Liver (tissue), 8 donors: ENCODE measurements at regions not wholly inside any gene's neighbourhood (a gene's known extent, or its start where the extent isn't known, plus 50 kb on each side); places are given as distances from the start of the nearest gene placed in this dataset.

Source experiments
- DNase-seq: peaks from one replicate; pipeline ENCODE4 v3.0.0-alpha.2; 2017; ENCODE audit warnings: low spot score
- H3K27ac ChIP-seq, 2 donors: one replicate each; pipeline ENCODE4 v1.7.0; 2013; ENCODE audit warnings: inconsistent platforms in 2 of 2, low read length in 2 of 2, control low read depth in 1 of 2, low read depth in 1 of 2, mild to moderate bottlenecking in 1 of 2
- H3K27me3 ChIP-seq, 4 donors: one replicate each; pipeline versions ENCODE4 v1.6.1 to v1.7.0; 2013; ENCODE audit warnings: low read length in 3 of 4, inconsistent platforms in 1 of 4, mild to moderate bottlenecking in 1 of 4, moderate library complexity in 1 of 4; ENCODE audit not compliant: control insufficient read depth in 4 of 4, insufficient read depth in 4 of 4
- H3K36me3 ChIP-seq, 4 donors: one replicate each; pipeline versions ENCODE4 v1.6.1 to v1.7.0; 2013; ENCODE audit warnings: low read length in 3 of 4, mild to moderate bottlenecking in 3 of 4, low read depth in 1 of 4, moderate library complexity in 1 of 4; ENCODE audit not compliant: control insufficient read depth in 4 of 4, insufficient read depth in 3 of 4
- H3K4me1 ChIP-seq, 4 donors: one replicate each; pipeline versions ENCODE4 v1.6.1 to v1.7.0; 2013; ENCODE audit warnings: low read length in 3 of 4, mild to moderate bottlenecking in 3 of 4, moderate library complexity in 1 of 4; ENCODE audit not compliant: control insufficient read depth in 4 of 4, insufficient read depth in 4 of 4
- H3K4me3 ChIP-seq, 3 donors: one replicate each; pipeline versions ENCODE4 v1.6.1 to v1.7.0; 2013; ENCODE audit warnings: low read length in 3 of 3, control low read depth in 1 of 3, low read depth in 1 of 3, mild to moderate bottlenecking in 1 of 3
- H3K9ac ChIP-seq, 2 donors: one replicate each; pipeline ENCODE4 v1.7.0; 2013; ENCODE audit warnings: low read length in 2 of 2, mild to moderate bottlenecking in 2 of 2, moderate library complexity in 2 of 2, control low read depth in 1 of 2, low read depth in 1 of 2
- H3K9me3 ChIP-seq, 4 donors: one replicate each; pipeline versions ENCODE4 v1.6.1 to v1.7.0; 2013; ENCODE audit warnings: low read length in 3 of 4; ENCODE audit not compliant: control insufficient read depth in 4 of 4
- ATF3 ChIP-seq: IDR thresholded peaks from 2 replicates; pipeline ENCODE4 v1.6.1; 2016; ENCODE audit warnings: antibody characterized with exemption
- CTCF ChIP-seq: fragments of 150-350 bp; IDR thresholded peaks from 2 replicates; pipeline ENCODE4 v1.5.1; 2017; ENCODE audit warnings: improper control_type of control experiment, low read depth, low read length; ENCODE audit not compliant: missing input control
- EGR1 ChIP-seq, 2 donors: IDR thresholded peaks; 2 replicates each; pipeline ENCODE4 v1.6.1; 2016 to 2018; ENCODE audit warnings: antibody characterized with exemption in 2 of 2, low read depth in 2 of 2
- FOXA1 ChIP-seq: IDR thresholded peaks from 2 replicates; pipeline ENCODE4 v1.6.1; 2016; ENCODE audit warnings: antibody characterized with exemption
- FOXA2 ChIP-seq: IDR thresholded peaks from 2 replicates; pipeline ENCODE4 v1.6.1; 2016; ENCODE audit warnings: antibody characterized with exemption
- GABPA ChIP-seq, 2 donors: IDR thresholded peaks in 1 of 2; conservative IDR thresholded peaks in 1 of 2; 2 replicates each; pipeline ENCODE4 v1.6.1; 2016; ENCODE audit warnings: antibody characterized with exemption in 2 of 2, mild to moderate bottlenecking in 1 of 2, moderate library complexity in 1 of 2
- HNF4A ChIP-seq, 2 donors: conservative IDR thresholded peaks; 2 replicates each; pipeline ENCODE4 v1.6.1; 2016; ENCODE audit warnings: antibody characterized with exemption in 2 of 2, mild to moderate bottlenecking in 2 of 2
- HNF4G ChIP-seq: IDR thresholded peaks from 2 replicates; pipeline ENCODE4 v1.6.1; 2016; ENCODE audit warnings: antibody characterized with exemption
- JUND ChIP-seq, 2 donors: IDR thresholded peaks; 2 replicates each; pipeline ENCODE4 v1.6.1; 2016; ENCODE audit warnings: antibody characterized with exemption in 2 of 2
- MAX ChIP-seq: IDR thresholded peaks from 2 replicates; pipeline ENCODE4 v1.6.1; 2016; ENCODE audit warnings: antibody characterized with exemption
- NR2F2 ChIP-seq: IDR thresholded peaks from 2 replicates; pipeline ENCODE4 v1.6.1; 2016; ENCODE audit warnings: antibody characterized with exemption
- RAD21 ChIP-seq, 2 donors: IDR thresholded peaks; 2 replicates each; pipeline ENCODE4 v1.6.1; 2016; ENCODE audit warnings: antibody characterized with exemption in 2 of 2, mild to moderate bottlenecking in 2 of 2
- REST ChIP-seq: IDR thresholded peaks from 2 replicates; pipeline ENCODE4 v1.6.1; 2016; ENCODE audit warnings: antibody characterized with exemption, mild to moderate bottlenecking
- TAF1 ChIP-seq: conservative IDR thresholded peaks from 2 replicates; pipeline ENCODE4 v1.6.1; 2016; ENCODE audit warnings: antibody characterized with exemption, mild to moderate bottlenecking
- YY1 ChIP-seq: IDR thresholded peaks from 2 replicates; pipeline ENCODE4 v1.6.1; 2016; ENCODE audit warnings: antibody characterized with exemption, mild to moderate bottlenecking
- ZBTB33 ChIP-seq: IDR thresholded peaks from 2 replicates; pipeline ENCODE4 v1.6.1; 2016; ENCODE audit warnings: antibody characterized with exemption
- WGBS: extraction: QIAGEN DNeasy Blood & Tissue Kit; methylation state at CpG from one replicate; pipeline ENCODE4 v1.1.7; 2013; 5-methylcytosine and 5-hydroxymethylcytosine counted together
- donor health status: healthy.
- donor health status: healthy.
- donor health status: healthy.
- donor health status: healthy.
- donor health status: healthy.

GRCh38 chr14:84421621-84422020 lies 1108.3 kb upstream of the FLRT2 start:
- H3K27ac ChIP-seq: no peak overlapping the region
- H3K27me3 ChIP-seq: no peaks in the 10 kb centered on the region
- H3K36me3 ChIP-seq: no peaks in the 10 kb centered on the region
- TF ChIP-seq GABPA (IDR thresholded peaks at IDR 0.05 in 1 of 2, conservative IDR thresholded peaks at IDR 0.05 in 1 of 2) (no peak), NR2F2 (no peak), JUND (IDR thresholded peaks at IDR 0.05) (no peak), FOXA2 (no peak), RAD21 (IDR thresholded peaks at IDR 0.05) (no peak), HNF4A (conservative IDR thresholded peaks at IDR 0.05) (no peak), MAX (no peak), FOXA1 (no peak), ZBTB33 (no peak), ATF3 (no peak), HNF4G (no peak), CTCF (no peak), TAF1 (no peak), REST (no peak), EGR1 (IDR thresholded peaks at IDR 0.05; ENCODE audit: low read depth in 2 of 2) (no peak), YY1 (no peak)
- no peaks in the 10 kb centered on the region for H3K4me1 ChIP-seq
- no peak for DNase-seq
- no peak overlapping the region for H3K4me3 ChIP-seq
- peaks cover 0 to 10% (median 2%) of the 10 kb centered on the region in 4 donors for H3K9me3 ChIP-seq
- H3K9ac ChIP-seq: no peak overlapping the region

- no peak overlapping the region for H3K4me3 ChIP-seq
- TF ChIP-seq EGR1 (IDR thresholded peaks at IDR 0.05; ENCODE audit: low read depth in 2 of 2): no peak
- WGBS: 74% methylated on average over 2 of the region's 2 CpGs
Observed at GRCh38 chr14:84425968-84426367, 1104.0 kb upstream of the FLRT2 start.

More at GRCh38 chr14:84425968-84426367, 1104.0 kb upstream of the FLRT2 start:
- no peak overlapping the region for H3K27ac ChIP-seq
- H3K4me1 ChIP-seq: no peaks in the 10 kb centered on the region
- H3K9me3 ChIP-seq: no peaks in the 10 kb centered on the region
- no peaks in the 10 kb centered on the region for H3K27me3 ChIP-seq
- H3K9ac ChIP-seq: no peak overlapping the region
- no peak for DNase-seq
- no peaks in the 10 kb centered on the region for H3K36me3 ChIP-seq
